KOPT-K1 (cell line): ENCODE measurements at regions not wholly inside any gene's neighbourhood (a gene's known extent, or its start where the extent isn't known, plus 50 kb on each side); places are given as distances from the start of the nearest gene placed in this dataset.

Experiments
- H3K27ac ChIP-seq: fragments of 200-600 bp; sonication (generic); 2 replicates; pipeline ENCODE4 v1.5.1; 2016; ENCODE audit warnings: antibody characterized with exemption, mild to moderate bottlenecking, low read depth, low read length; ENCODE audit not compliant: poor library complexity, severe bottlenecking
- H3K36me3 ChIP-seq: fragments of 200-600 bp; sonication (generic); 2 replicates; pipeline ENCODE4 v1.5.1; 2017; ENCODE audit warnings: antibody characterized with exemption, mild to moderate bottlenecking, low read length, moderate library complexity; ENCODE audit not compliant: insufficient read depth
- H3K9me3 ChIP-seq: fragments of 200-600 bp; sonication (generic); 2 replicates; pipeline ENCODE4 v1.5.1; 2017; ENCODE audit warnings: antibody characterized with exemption, low read length, mild to moderate bottlenecking; ENCODE audit not compliant: insufficient read depth, poor library complexity, severe bottlenecking

GRCh38 chr1:2936559-2937515, 84.4 kb upstream of the ACTRT2 start:
- no peak overlapping the region for H3K27ac ChIP-seq
- H3K9me3 ChIP-seq = peaks cover 17% of the 10 kb centered on the region
- no peaks in the 10 kb centered on the region for H3K36me3 ChIP-seq

- Histone ChIP-seq H3K9me3 (peaks cover 17% of the 10 kb centered on the region), H3K27ac (no peak overlapping the region), H3K36me3 (no peaks in the 10 kb centered on the region)
Observed at GRCh38 chr1:2937805-2938204, 83.5 kb upstream of the ACTRT2 start.

GRCh38 chr1:2939041-2939552, 82.2 kb upstream of the ACTRT2 start:
- H3K36me3 ChIP-seq = no peaks in the 10 kb centered on the region
- peaks cover 17% of the 10 kb centered on the region for H3K9me3 ChIP-seq

GRCh38 chr1:2940178-2940577, 81.1 kb upstream of the ACTRT2 start:
- Histone ChIP-seq H3K9me3 (peaks cover 17% of the 10 kb centered on the region), H3K36me3 (no peaks in the 10 kb centered on the region), H3K27ac (no peak overlapping the region)

More at GRCh38 chr1:2939041-2939552, 82.2 kb upstream of the ACTRT2 start:
- H3K27ac ChIP-seq = no peak overlapping the region

GRCh38 chr1:2941040-2941439, 80.2 kb upstream of the ACTRT2 start:
- Histone ChIP-seq H3K27ac (no peak overlapping the region), H3K36me3 (no peaks in the 10 kb centered on the region)

GRCh38 chr1:2941907-2942306, 79.4 kb upstream of the ACTRT2 start:
- Histone ChIP-seq H3K27ac (no peak overlapping the region), H3K9me3 (peaks cover 17% of the 10 kb centered on the region), H3K36me3 (no peaks in the 10 kb centered on the region)

More at GRCh38 chr1:2941040-2941439, 80.2 kb upstream of the ACTRT2 start:
- H3K9me3 ChIP-seq = peaks cover 17% of the 10 kb centered on the region

GRCh38 chr1:2942410-2942809, 78.9 kb upstream of the ACTRT2 start:
- peaks cover 17% of the 10 kb centered on the region for H3K9me3 ChIP-seq
- no peak overlapping the region for H3K27ac ChIP-seq
- no peaks in the 10 kb centered on the region for H3K36me3 ChIP-seq

- peaks cover 17% of the 10 kb centered on the region for H3K9me3 ChIP-seq
- H3K36me3 ChIP-seq = no peaks in the 10 kb centered on the region
Observed at GRCh38 chr1:2943686-2944260, 77.5 kb upstream of the ACTRT2 start.

GRCh38 chr1:2944705-2945104, 76.6 kb upstream of the ACTRT2 start:
- H3K27ac ChIP-seq = no peak overlapping the region
- peaks cover 17% of the 10 kb centered on the region for H3K9me3 ChIP-seq
- H3K36me3 ChIP-seq = no peaks in the 10 kb centered on the region

More at GRCh38 chr1:2943686-2944260, 77.5 kb upstream of the ACTRT2 start:
- no peak overlapping the region for H3K27ac ChIP-seq

- Histone ChIP-seq H3K36me3 (no peaks in the 10 kb centered on the region), H3K9me3 (peaks cover 8% of the 10 kb centered on the region), H3K27ac (no peak overlapping the region)
Observed at GRCh38 chr1:2945821-2946231, 75.4 kb upstream of the ACTRT2 start.

GRCh38 chr1:2946291-2946690, 75.0 kb upstream of the ACTRT2 start:
- Histone ChIP-seq H3K9me3 (peaks cover 4% of the 10 kb centered on the region), H3K36me3 (no peaks in the 10 kb centered on the region), H3K27ac (no peak overlapping the region)

- Histone ChIP-seq H3K27ac (no peak overlapping the region), H3K36me3 (no peaks in the 10 kb centered on the region), H3K9me3 (peaks cover 3% of the 10 kb centered on the region)
Observed at GRCh38 chr1:2946999-2947690, 74.1 kb upstream of the ACTRT2 start.

- no peak overlapping the region for H3K27ac ChIP-seq
- no peaks in the 10 kb centered on the region for H3K36me3 ChIP-seq
- H3K9me3 ChIP-seq = peaks cover 13% of the 10 kb centered on the region
Observed at GRCh38 chr1:2948001-2948750, 73.1 kb upstream of the ACTRT2 start.
